ENCODE measurements at regions not wholly inside any gene's neighbourhood (a gene's known extent, or its start where the extent isn't known, plus 50 kb on each side); places are given as distances from the start of the nearest gene placed in this dataset.
"Not testable (repeated sequence)": the region's sequence is repeated elsewhere in the genome, so short reads cannot be mapped to it uniquely, and the experiment has no call there.

DNA sequence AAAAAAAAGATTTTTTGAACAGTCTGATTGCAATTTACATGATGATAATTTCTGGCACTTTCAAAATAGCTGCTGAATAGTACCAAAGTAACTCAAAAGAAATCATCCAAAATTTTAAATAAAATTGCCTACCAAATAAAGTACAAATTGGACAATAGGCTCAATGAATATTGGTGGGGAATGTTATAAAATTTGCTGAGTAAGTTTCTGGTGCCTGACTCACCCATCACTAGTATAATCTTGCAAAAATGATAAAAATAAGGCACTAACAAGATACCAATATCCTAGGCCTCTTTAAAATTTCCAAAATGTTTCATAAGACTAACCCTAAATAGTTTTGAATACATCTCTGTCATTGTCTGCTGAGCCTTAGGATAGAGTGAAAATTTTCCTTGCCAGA lies 145.3 kb upstream of the LRFN5 start:
- Mint-ChIP-seq H3K9me3 (no peaks in the 10 kb centered on the region), H3K4me1 (no peaks in the 10 kb centered on the region), H3K27ac (no peak overlapping the region), H3K4me3 (no peak overlapping the region), H3K27me3 (no peaks in the 10 kb centered on the region), H3K36me3 (no peaks in the 10 kb centered on the region)
- ATAC-seq (replicated peaks) (no peak), DNase-seq (no peak)

- Mint-ChIP-seq H3K9me3 (no peaks in the 10 kb centered on the region), H3K4me1 (no peaks in the 10 kb centered on the region), H3K4me3 (no peak overlapping the region), H3K27ac (no peak overlapping the region), H3K36me3 (no peaks in the 10 kb centered on the region), H3K27me3 (no peaks in the 10 kb centered on the region)
- DNase-seq (no peak), ATAC-seq (replicated peaks) (no peak)
These were observed 149.3 kb upstream of the LRFN5 start for GRCh38 chr14:41457393-41457792.

DNA sequence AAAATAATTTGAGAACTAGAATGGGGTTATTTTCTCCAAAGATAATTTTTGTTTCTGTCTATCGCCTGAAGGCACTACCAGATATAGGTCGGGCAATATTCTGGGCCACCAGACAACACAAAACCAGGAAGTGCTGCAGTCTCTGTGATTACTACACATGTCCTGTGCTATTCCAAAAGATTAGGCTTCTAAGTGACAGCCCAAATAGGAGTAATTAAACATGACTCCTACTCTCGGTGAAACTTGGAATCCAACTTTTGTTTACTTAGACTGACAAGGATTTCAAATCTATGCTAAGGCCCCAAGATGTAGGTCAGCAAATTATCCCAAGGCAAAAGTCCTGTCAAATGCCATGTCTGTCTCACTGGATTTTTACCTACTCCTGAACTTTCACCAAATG lies 157.6 kb upstream of the LRFN5 start:
- DNase-seq (no peak), ATAC-seq (replicated peaks) (no peak)
- Mint-ChIP-seq H3K27me3 (no peaks in the 10 kb centered on the region), H3K36me3 (no peaks in the 10 kb centered on the region), H3K4me1 (no peaks in the 10 kb centered on the region), H3K9me3 (no peaks in the 10 kb centered on the region), H3K27ac (no peak overlapping the region), H3K4me3 (no peak overlapping the region)

DNA sequence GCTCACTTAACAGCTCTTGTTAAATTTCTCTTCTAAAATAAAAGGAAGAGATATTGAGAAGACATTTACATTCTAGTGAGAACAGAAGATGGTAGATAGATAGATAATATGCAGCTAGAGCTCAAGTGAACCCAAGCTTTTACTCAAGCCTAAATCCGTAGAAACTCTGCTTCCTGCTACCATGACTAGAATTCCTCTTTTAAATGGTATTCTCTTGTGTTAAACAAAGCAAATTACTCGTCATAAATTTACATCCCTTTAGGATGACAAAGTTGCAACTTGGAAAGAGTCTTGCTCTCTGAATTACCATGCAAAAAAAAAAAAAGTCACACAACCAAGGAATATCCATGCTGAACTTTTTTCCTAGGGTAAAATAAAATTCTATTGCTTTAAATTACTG lies 160.7 kb upstream of the LRFN5 start:
- no peak overlapping the region for H3K27ac Mint-ChIP-seq
- no peaks in the 10 kb centered on the region for H3K36me3 Mint-ChIP-seq
- ATAC-seq (replicated peaks) = no peak
- no peaks in the 10 kb centered on the region for H3K9me3 Mint-ChIP-seq
- no peaks in the 10 kb centered on the region for H3K27me3 Mint-ChIP-seq
- H3K4me1 Mint-ChIP-seq = no peaks in the 10 kb centered on the region
- DNase-seq = no peak
- H3K4me3 Mint-ChIP-seq = no peak overlapping the region

- Mint-ChIP-seq H3K27me3 (no peaks in the 10 kb centered on the region), H3K4me1 (no peaks in the 10 kb centered on the region), H3K27ac (no peak overlapping the region), H3K4me3 (no peak overlapping the region), H3K9me3 (peaks cover 0 to 1% of the 10 kb centered on the region in 2 donors), H3K36me3 (no peaks in the 10 kb centered on the region)
- no peak for ATAC-seq (replicated peaks)
- no peak for DNase-seq
These were observed 183.2 kb upstream of the LRFN5 start for GRCh38 chr14:41423503-41423902.

GRCh38 chr14:41421308-41421707 lies 185.4 kb upstream of the LRFN5 start:
- ATAC-seq (replicated peaks); H3K27me3 Mint-ChIP-seq; H3K4me3 Mint-ChIP-seq; H3K4me1 Mint-ChIP-seq; DNase-seq; H3K27ac Mint-ChIP-seq; H3K36me3 Mint-ChIP-seq; H3K9me3 Mint-ChIP-seq: not testable (repeated sequence)

DNA sequence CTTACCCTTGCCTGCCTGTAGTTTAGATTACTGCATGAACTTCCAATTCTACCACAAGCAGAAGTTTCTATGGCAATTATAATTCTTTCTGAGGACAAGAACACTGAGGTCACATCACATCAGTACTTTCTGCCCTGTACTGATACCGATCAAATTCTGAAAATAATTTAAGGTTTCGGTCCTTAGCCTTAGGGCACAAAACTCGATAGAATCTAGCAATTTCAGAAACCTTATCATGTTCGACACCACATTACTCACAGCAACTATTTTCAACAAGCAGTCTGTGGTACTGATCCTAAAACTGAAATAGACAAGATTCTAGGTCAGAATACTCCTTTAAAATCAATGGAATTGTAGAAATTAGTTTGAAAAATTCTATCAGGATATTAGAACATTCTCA lies 187.0 kb upstream of the LRFN5 start:
- DNase-seq = no peak
- Mint-ChIP-seq H3K36me3 (no peaks in the 10 kb centered on the region), H3K27me3 (no peaks in the 10 kb centered on the region), H3K27ac (no peak overlapping the region), H3K4me3 (no peak overlapping the region), H3K4me1 (no peaks in the 10 kb centered on the region), H3K9me3 (no peaks in the 10 kb centered on the region)
- no peak for ATAC-seq (replicated peaks)

GRCh38 chr14:41418851-41419250 lies 187.8 kb upstream of the LRFN5 start:
- DNase-seq (no peak), ATAC-seq (replicated peaks) (no peak)
- no peaks in the 10 kb centered on the region for H3K4me1 Mint-ChIP-seq
- no peaks in the 10 kb centered on the region for H3K9me3 Mint-ChIP-seq
- no peak overlapping the region for H3K27ac Mint-ChIP-seq
- no peak overlapping the region for H3K4me3 Mint-ChIP-seq
- no peaks in the 10 kb centered on the region for H3K27me3 Mint-ChIP-seq
- no peaks in the 10 kb centered on the region for H3K36me3 Mint-ChIP-seq

- no peak for DNase-seq
- no peak overlapping the region for H3K27ac Mint-ChIP-seq
These were observed 196.9 kb upstream of the LRFN5 start for GRCh38 chr14:41409806-41410205.

GRCh38 chr14:41404126-41404525 lies 202.6 kb upstream of the LRFN5 start:
- ATAC-seq (replicated peaks) (no peak), DNase-seq (no peak)
- no peak overlapping the region for H3K4me3 Mint-ChIP-seq
- H3K9me3 Mint-ChIP-seq = peaks cover 3 to 5% of the 10 kb centered on the region in 2 donors
- H3K4me1 Mint-ChIP-seq = no peaks in the 10 kb centered on the region
- H3K36me3 Mint-ChIP-seq = no peaks in the 10 kb centered on the region
- H3K27ac Mint-ChIP-seq = no peak overlapping the region
- no peaks in the 10 kb centered on the region for H3K27me3 Mint-ChIP-seq

More at GRCh38 chr14:41409806-41410205, 196.9 kb upstream of the LRFN5 start:
- H3K4me1 Mint-ChIP-seq = no peaks in the 10 kb centered on the region
- peaks cover 3 to 5% of the 10 kb centered on the region in 2 donors for H3K9me3 Mint-ChIP-seq
- no peaks in the 10 kb centered on the region for H3K36me3 Mint-ChIP-seq
- ATAC-seq (replicated peaks) = no peak
- no peaks in the 10 kb centered on the region for H3K27me3 Mint-ChIP-seq
- no peak overlapping the region for H3K4me3 Mint-ChIP-seq

DNA sequence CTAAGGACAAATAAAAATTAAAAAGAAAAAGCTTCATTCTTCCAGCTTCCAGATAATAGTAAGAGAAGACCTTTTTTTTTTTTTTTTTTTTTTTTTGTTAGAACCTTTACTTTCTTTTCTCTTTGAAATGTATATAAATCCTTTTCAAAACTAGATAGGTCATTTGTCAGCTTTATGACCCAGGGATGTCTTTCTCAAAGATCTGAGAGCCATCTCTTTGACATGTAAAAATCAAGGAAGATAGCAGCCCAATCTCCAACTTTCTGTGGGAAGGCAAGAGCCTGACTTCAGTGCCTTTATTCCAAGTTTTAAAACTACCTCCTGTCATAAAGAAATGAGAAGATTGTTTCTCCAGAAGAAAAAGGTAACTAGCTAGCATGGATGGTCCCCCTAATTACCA lies 203.3 kb upstream of the LRFN5 start:
- Mint-ChIP-seq H3K4me3 (no peak overlapping the region), H3K27ac (no peak overlapping the region), H3K27me3 (no peaks in the 10 kb centered on the region), H3K9me3 (peaks cover 3 to 8% of the 10 kb centered on the region in 2 donors), H3K36me3 (no peaks in the 10 kb centered on the region), H3K4me1 (no peaks in the 10 kb centered on the region)
- ATAC-seq (replicated peaks) (no peak), DNase-seq (no peak)

DNA sequence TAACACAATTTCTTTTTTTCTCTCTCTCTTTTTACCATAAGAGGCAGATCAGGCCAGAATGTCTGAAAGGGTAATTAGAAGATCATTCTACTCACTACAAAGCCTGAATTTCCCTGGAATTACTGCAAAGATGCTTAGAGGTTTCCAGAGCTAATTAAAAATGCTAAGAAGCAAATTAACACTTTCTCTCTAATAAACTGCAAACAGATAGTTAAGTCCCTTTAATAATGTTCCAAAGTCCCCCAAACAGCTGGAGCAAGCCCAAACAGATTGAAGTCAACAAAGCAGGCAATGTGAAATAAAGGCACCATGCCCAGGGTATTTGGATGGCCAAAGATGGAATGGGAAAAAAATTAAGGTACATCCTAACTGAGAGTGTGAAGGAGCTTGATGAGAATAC lies 208.8 kb upstream of the LRFN5 start:
- no peaks in the 10 kb centered on the region for H3K36me3 Mint-ChIP-seq
- H3K9me3 Mint-ChIP-seq = peaks cover 0 to 3% of the 10 kb centered on the region in 2 donors
- no peak overlapping the region for H3K27ac Mint-ChIP-seq
- no peaks in the 10 kb centered on the region for H3K27me3 Mint-ChIP-seq
- ATAC-seq (replicated peaks) = no peak
- DNase-seq = no peak
- no peaks in the 10 kb centered on the region for H3K4me1 Mint-ChIP-seq
- H3K4me3 Mint-ChIP-seq = no peak overlapping the region

GRCh38 chr14:41393512-41393911 lies 213.2 kb upstream of the LRFN5 start:
- Mint-ChIP-seq H3K27me3 (no peaks in the 10 kb centered on the region), H3K4me3 (no peak overlapping the region), H3K36me3 (no peaks in the 10 kb centered on the region), H3K4me1 (no peaks in the 10 kb centered on the region), H3K9me3 (peaks cover 0 to 1% of the 10 kb centered on the region in 2 donors), H3K27ac (no peak overlapping the region)
- DNase-seq = no peak
- no peak for ATAC-seq (replicated peaks)

GRCh38 chr14:41392226-41392625 lies 214.4 kb upstream of the LRFN5 start:
- DNase-seq = no peak
- Mint-ChIP-seq H3K4me3 (no peak overlapping the region), H3K4me1 (no peaks in the 10 kb centered on the region), H3K36me3 (no peaks in the 10 kb centered on the region), H3K27ac (no peak overlapping the region), H3K27me3 (no peaks in the 10 kb centered on the region), H3K9me3 (peaks cover 0 to 1% of the 10 kb centered on the region in 2 donors)
- no peak for ATAC-seq (replicated peaks)

DNA sequence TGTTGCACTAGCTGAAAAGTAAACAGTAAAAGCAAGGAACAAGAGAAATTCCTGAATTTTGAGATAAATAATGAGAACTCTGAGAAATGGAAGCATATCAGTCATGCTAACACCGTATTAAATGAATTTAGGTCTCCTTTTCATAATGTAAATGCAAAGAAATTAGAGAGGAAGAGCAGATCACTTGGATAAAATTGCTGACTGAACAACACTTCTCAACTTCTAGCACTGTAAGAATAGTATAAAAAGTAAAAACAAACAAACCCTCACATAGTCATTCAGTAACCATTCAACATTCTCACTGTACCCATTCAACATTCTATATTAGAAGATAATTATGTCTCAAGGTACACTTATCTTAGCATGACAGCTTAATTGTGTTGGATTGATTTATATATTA lies 217.3 kb upstream of the LRFN5 start:
- Mint-ChIP-seq H3K27me3 (no peaks in the 10 kb centered on the region), H3K4me1 (no peaks in the 10 kb centered on the region), H3K9me3 (peaks cover 0 to 1% of the 10 kb centered on the region in 2 donors), H3K27ac (no peak overlapping the region), H3K4me3 (no peak overlapping the region), H3K36me3 (no peaks in the 10 kb centered on the region)
- no peak for ATAC-seq (replicated peaks)
- no peak for DNase-seq

DNA sequence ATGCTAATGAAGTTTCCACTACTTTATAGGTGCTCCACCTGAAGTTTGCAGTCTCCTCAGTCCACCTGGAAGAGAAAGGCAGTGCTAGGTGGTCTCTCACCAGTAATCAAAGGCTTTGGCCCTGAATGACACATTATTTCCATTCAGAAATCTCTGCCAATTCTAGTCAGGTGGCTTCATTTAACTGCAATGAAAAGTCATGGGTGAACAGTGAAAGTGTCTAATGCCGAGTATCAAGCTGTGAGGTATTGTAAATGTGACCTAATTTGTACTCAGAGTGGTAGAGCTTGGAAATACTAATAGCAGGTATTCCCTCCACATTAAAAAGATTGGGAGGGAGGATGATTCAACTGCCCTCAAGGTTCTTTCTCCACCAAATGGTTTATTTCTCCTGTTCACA lies 220.9 kb upstream of the LRFN5 start:
- no peaks in the 10 kb centered on the region for H3K4me1 Mint-ChIP-seq
- H3K36me3 Mint-ChIP-seq = no peaks in the 10 kb centered on the region
- no peak for ATAC-seq (replicated peaks)
- H3K27ac Mint-ChIP-seq = no peak overlapping the region
- no peaks in the 10 kb centered on the region for H3K9me3 Mint-ChIP-seq
- H3K27me3 Mint-ChIP-seq = no peaks in the 10 kb centered on the region
- no peak overlapping the region for H3K4me3 Mint-ChIP-seq
- no peak for DNase-seq
